HG03139 (cell line): ENCODE measurements at regions not wholly inside any gene's neighbourhood (a gene's known extent, or its start where the extent isn't known, plus 50 kb on each side); places are given as distances from the start of the nearest gene placed in this dataset.
"Not testable (repeated sequence)": the region's sequence is repeated elsewhere in the genome, so short reads cannot be mapped to it uniquely, and the experiment has no call there.

Experiments
- ATAC-seq: cut with Tn5 transposase; IDR thresholded peaks from one replicate; pipeline ENCODE4 v1.9.1; 2021; ENCODE audit not compliant: unreplicated experiment

DNA sequence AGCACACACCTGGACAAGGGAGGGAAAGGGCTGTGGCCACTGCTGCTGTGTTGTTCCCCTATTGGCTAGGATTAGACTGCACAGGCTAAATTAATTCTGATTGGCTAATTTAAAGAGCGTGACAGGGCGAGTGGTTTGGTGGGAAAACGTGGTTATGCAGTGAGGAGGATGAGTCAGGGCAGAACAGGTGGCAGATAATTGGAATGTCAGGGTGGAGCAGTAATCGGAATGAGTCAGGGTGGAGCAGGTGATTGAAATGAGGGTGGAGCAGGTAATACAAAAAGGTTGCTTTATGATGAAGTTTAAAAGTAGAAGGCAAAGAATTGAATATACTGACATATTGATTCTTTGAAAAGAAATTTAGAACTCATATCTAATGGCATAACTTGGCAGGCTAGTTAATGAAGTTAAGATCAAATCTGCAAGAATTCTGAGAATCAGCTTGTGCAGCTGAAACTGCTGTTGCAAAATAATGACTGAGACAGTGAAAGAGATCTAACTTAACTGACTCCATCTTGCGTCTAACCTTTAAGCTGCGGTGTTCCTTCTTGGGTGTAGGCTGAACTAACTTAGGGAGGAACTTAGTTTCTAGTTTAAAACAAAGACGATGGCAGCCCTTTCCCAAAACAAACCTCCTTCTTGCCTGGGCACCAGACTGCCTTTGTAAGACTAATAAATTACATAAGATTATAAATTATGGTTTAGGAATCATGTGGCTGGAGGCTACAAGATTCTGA lies 174.3 kb downstream of the UTP18 start:
- no peak for ATAC-seq

DNA sequence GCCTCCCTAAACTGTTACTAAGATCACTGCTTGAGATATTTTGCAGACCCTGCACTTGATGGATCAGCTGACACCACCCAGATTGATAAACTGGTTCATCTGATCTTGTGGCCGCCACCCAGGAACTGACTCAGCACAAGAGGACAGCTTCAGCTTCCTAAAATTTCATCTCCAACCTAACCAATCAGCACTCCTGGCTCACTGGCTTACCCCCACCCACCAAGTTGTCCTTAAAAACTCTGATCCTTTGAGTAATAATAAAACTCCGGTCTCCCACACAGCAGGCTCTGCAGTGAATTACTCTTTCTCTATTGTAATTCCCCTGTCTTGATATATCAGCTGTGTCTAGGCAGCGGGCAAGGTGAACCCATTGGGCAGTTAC lies 174.8 kb downstream of the UTP18 start:
- ATAC-seq, result no peak

DNA sequence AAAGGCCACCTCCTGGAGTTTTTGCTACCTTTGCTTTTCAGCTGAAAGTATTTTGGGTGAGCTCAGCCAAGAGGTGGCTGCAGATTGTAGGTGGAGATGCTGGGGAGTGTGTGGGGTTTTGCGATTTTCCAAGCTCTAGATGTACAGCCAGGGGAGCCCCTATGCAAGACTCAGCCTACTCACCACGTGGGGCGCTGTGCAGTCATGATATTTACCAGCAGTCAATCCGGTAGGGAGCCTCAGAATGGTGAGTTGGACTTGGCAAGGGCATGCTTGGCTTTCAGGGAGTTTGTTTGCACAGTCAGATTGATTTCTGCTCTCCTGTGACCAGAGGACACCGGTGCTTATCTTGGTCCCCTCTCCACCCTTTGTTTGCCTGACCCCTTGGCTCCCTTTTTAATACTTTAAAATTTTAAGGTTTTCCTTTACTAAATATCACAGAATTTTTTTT lies 175.3 kb downstream of the UTP18 start:
- ATAC-seq, result no peak

DNA sequence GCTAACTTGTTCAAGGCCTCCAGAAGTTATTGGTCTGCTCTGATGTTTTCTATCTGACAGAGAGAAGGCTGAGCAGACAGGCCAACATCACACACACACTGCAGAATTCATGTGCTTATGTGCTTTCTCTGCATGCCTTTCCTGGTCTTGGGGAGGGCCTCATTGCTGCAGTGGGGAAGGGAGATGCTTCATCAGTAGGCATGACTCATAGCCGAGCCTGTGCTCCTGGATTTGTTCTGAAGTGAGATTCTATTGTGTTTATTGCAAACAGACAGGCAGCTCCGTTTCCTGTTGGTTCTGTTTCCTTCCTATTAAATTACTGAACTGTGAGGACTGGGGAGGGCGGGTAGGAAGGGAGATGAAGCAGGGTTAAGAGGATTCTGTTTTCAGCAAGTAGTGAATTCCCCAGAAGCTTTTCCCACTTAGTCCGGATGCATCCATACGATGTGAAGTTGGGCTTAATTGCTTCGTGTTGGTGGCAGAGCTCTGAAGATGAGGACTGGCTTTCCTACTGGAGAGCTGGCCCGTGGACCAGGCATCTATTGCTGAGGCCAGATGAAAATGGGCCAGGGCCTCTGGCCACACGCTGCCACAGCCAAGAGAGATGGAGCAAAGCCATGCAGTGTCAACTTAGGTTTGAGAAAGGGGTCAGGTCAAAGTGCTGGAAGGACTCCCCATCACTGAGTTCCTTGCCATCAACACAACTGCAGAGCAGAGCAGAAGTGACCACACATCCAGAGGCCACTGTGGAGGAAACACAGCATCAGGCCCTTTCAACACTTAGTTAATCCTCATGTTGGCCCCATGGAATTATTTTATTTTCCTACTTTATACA lies 179.3 kb downstream of the UTP18 start:
- ATAC-seq, result no peak

DNA sequence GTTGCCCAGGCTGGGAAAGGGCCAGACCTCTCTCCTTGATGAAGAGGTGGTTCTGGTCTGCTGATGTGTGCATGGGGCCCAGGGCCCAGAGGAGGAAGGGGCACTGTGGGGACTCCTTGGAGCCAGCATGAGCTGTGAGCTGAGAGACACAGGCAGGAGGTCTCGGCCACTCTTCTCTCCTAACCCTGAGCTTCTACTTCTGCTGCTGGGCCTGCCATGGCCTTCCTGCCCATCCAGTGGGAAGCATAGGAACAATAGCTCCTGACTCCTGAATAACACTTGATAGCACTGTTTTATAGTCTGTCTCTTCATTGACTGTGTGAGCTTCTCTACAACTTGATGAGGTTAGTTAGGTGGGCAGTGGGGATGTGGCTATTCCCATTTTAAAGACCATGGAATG lies 181.1 kb downstream of the UTP18 start:
- ATAC-seq, result no peak

DNA sequence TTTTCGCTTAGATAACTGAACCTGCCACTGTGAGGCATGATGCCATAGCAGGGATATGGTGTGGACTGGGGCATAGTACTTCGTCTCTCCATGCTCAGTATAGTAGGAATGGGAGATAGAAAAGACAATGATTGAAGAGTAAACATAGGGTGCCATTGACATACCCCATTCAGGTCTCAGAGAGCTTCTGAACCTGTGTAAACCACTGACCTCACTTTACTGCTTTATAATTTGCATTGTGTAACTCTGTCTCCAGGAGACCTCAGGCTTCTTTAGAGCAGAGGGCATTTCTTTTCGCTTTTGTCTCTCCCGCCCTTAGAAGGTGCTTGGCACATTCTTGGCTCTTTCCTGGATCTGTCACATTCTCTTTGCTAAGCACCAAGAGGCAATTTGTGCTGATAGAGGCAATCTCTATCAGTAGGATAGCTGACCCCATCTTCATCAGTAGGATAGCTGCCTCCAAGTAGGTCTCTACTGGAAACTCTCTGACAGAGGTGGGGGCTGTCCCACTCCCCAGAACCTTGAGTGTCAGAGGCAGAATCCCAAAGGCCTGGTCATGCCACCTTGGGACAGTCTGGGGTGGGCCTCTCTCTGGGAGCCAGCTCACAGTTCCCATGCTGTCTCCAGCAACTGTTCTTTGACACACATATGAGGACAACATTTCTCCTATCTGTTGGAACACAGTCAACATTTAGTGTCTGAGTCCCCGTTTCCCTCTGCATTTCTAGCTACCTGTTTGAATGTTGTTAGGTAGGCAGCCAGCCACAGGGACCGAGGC lies 181.9 kb downstream of the UTP18 start:
- ATAC-seq, result no peak

DNA sequence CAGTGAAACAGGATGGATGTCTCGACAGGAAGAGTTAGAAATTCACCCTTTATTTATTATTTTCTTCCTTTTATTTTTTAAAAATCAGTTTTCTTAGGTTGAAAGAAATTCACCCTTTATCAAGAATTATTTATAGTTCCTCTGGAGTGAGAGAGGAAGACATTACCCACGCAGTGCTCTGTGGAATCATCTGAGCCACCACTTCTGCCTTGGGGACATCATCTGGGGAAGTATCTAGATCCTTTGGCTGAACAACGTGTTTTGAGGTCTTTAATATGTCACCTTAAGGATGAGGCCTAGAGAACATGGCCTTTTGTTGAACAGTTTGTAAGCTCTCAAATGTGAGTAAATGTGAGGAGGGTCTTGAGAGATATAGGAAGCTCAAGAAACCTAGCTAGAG lies 183.3 kb downstream of the UTP18 start:
- ATAC-seq, result no peak

DNA sequence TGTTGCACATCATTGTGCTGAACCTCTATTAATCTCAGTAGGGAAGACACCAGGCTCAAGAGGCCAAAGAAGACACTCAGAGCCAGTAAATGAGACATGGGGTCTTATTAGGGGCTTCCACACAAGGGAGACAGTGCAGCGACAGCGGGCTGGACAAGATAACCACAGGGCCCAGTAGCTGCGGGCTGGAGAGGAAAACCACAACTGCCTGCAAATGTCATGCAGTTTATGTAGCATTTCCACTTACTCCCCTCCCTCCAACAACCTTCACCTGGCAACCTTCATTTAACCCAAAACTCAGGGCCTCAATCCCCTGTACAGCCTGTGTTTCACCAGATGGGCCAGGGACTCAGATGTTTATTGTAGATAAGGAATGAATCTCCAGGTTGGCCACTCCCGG lies 185.6 kb downstream of the UTP18 start:
- ATAC-seq, result no peak

DNA sequence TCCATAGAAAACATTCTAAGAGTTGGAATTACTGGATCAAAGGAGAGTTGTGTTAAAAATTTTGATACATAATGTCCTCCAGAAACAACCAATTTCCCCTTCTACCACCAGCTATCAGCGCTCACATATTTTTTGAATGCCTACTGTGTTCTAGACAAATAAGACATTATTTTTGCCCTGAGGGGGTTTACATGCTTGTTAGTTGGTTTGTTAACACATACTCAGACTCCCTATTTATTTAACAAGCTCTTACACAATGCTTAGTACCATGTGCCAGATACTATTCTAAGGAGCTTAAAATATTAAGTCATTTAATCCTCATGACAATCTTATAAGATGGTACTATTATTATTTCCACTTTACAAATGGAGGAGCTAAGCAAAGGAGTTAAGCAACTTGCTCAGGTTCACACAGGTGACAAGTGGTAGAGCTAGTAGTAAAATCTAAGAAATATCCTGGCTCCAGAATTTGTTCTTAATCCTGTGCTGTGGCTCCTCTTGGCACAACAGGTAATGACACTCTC lies 194.2 kb downstream of the UTP18 start:
- ATAC-seq, result no peak

DNA sequence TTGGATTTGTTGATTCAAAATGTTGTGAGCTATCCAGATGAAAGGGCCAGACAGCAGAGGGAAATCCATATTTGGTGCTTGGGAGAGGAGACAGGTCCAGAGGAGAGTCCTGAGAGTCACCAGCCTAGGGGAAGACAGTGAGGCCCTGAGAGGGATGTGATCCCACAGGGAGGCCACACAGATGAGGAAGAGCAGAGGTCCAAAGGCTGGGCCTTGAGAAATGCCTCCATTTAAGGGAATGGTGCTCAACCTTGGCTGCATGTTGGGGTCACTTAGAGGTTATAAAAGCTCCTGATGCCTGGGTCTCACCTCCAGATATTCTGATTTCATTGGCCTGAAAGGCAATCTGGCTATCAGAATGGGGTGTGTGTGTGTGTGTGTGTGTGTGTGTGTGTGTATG lies 194.9 kb downstream of the UTP18 start:
- no peak for ATAC-seq

DNA sequence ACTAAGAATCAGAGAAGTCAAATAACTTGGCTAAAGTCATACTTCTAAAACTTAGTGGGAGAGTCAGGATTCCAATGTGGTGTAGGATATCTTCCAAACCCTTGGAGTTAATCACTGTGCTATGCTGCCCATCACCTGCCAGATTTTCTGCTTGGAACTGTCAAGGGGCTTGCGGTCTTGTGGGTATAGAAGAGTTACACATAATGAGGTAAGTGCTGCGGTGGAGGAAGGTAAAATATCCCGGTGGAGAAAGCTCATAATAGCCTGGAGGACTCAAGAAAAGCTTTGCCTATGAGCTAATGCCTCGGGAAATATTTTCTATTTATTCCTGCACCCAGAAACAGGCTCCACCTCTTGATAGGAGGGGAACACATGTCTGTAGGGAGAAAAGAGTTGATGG lies 195.6 kb downstream of the UTP18 start:
- ATAC-seq, result no peak

DNA sequence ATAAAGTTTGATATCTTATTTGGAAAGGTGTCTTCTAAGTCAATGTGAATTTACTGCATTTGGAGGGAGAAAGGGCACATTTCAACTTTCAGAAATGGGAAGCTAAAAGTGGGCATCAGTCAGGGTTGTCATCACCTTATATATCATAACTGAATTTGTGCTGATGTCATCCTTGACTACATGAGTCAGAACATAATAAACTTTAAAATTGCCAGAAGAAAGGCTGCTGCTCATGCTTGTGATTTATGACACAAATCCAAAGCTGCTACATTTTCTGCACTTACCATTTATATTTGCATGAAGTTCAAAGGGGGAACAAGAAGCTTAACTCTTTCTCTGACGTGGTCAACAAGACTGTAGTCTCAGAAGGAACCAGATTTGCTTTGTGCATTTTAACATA lies 196.6 kb downstream of the UTP18 start:
- no peak for ATAC-seq

DNA sequence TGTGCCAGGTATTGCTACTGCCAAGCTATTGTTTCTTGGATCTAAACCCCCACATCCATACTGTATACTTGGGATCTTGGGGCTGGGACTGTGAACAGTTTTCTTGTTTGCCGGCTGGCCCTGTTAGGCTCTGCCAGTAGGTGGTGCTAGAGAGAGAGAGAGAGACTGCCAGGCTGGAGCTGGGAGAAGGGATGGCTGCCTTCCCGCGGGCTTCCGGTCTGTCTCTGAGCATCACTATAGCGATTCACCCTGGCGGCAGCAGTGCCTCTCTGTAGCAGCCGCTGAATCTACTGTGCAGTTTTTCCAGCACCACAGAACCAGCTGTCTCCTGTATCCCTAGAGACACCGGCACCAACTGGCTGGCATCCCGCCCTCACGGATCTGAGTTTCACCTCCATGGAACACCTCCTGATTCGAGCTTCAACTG lies 201.2 kb downstream of the UTP18 start:
- ATAC-seq, result no peak

DNA sequence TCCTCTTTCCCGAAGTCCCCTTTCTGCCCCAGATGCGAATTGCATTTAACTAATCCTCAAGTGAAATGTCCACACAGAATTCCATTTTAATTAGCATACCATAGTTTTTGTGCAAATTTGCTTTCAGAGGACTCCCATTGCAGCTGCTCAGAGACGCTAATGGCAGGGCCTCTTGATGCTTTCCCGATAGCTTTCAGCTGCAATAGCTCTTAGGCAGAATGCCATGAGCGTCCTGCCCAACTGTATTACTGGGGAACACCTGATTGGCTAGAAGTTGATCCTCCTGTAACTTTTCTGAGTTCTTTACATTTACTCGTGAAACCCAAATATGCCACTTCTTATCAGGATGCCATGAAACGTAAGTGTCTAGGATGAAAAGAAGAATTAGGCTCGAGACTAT lies 203.0 kb downstream of the UTP18 start:
- no peak for ATAC-seq

DNA sequence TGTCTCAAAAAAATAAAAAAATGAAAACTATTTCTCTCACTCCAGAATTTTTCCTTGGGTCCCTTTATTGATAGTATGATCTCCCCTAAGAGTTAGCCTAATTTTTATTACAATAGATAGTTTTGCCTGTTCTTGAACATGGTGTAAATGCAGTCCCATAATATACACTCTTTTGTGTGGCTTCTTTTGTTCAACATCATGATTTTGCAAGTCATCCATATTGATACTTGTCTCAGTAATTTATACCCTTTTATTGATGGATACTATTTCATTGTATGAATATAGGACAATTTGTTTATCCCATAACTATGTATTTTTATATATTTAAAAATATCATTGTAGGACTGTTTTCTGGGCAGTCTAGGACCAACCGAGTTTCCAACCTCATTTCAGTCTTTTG lies 207.0 kb downstream of the UTP18 start:
- no peak for ATAC-seq

DNA sequence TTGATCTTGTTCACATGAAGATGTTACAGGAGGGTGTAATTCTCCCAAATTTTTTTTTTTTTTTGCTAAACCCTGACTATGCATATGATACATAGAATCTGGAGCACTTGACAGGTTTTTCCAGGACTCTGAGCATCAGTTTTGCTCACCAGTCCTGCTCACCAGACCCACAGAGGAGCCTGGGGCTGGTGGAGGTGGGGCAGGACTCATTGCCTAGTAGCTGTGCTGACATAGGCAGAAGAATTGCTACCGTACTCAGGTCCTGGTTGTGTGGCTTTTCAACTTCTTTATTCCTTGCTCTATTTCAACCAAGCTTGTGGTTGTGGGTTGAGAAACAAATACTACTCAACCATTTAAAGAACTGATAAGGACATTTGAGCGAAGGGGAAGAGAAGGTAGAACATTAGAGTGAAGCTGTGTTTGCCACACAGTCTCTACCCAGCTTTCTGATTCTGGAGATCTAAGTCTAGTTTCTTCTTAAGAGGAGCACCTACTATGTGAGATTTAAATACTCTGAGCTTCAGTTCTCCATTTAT lies 212.4 kb downstream of the UTP18 start:
- ATAC-seq, result no peak

DNA sequence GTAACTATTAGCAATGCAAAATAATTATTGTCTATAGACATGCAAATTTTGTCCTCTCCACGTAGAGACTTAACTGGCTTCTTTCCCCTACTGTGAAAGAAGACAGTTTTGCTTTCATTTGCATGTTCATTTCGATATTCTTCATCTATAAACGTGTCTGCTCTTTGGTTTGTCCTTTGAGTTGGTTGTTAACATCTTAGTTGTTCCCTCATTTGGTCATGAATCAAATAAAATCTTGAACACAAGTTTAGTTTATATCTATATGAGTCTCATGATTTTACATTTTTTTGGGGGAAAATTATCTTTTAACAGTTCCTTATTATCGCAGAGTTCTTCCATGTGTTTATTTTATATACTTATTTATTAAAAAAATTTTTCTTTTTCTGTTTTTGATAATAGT lies 214.4 kb downstream of the UTP18 start:
- ATAC-seq, result no peak

DNA sequence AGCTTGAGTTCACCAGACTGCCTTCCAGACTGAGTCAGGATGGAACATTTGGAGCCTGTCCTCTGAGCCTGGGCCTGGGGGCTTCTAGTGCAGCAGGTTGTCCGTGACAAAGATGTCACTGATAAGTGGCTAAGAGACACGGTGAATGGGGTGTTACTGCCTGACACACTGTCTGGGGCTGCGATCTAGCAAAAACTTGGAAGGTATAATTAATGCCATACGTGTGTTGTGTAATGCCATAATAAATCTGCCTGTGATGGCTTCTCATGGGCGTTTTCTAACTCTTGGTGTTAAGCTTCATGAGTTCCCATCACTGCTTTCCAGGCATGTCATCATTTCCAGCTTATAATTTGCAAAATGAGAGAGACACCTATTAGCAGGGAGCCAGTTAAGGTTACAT lies 215.4 kb downstream of the UTP18 start:
- ATAC-seq, result no peak

DNA sequence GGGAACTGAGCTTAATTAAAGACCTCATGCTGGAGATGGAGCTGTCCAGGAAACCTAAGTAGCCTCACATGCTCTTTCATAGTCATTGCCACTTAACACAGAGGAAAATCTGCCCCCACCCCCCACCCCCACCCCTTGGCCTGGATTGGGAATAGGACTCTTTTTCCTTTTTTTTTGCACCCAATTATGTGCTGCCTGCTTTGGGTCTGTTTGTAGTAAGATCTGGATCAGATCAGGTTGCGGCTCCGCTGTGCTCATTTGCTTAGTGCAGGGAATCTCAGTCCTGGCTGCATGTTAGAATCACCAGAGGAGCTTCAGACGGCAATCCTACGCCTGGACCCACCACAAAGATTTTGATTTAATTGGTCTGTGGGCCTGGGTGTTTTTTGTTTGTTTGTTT lies 219.0 kb downstream of the UTP18 start:
- ATAC-seq, result no peak

DNA sequence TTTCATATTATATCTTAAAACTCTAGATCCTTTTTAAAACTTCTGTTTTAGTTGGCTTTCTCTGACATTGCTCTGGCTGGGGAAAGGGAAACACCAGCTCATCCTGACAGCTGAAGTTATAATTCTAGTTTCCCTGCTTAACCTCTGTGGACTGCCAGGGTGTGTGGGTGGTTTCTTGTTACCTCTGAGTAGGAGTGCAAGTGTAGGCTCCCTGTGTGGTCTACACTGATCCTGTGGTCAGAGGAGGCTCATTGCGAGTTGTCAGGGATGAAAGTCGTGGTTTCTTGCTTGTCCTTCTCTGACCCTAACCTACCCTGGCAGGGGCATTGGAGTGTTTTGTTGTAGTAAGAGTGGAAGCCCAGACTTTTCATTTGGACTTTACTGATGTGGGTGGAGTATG lies 221.0 kb downstream of the UTP18 start:
- no peak for ATAC-seq

DNA sequence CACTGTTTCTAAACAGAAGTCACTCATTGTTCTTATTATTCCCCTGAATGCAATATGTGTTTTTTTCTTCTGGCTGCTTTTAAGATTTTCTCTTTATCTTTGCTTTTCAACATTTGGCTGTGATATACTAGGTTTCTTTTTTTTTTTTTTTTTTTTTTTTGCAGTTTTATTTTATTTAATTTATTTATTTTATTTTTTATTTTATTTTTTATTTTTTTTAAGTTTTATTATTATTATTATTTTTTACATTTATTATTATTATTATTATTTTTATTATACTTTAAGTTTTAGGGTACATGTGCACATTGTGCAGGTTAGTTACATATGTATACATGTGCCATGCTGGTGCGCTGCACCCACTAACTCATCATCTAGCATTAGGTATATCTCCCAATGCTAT lies 221.9 kb downstream of the UTP18 start:
- not testable (repeated sequence) for ATAC-seq
